ENCODE measurements at regions not wholly inside any gene's neighbourhood (a gene's known extent, or its start where the extent isn't known, plus 50 kb on each side); places are given as distances from the start of the nearest gene placed in this dataset.

- TF ChIP-seq CTCF (IDR thresholded peaks at IDR 0.05; ENCODE audit: low read length) (no peak), EZH2phosphoT487 (IDR thresholded peaks at IDR 0.05; ENCODE audit: low read length) (no peak), EZH2 (optimal IDR thresholded peaks at IDR 0.05; ENCODE audit: low read depth, low read length) (no peak)
- no peaks in the 10 kb centered on the region for H3K9me3 ChIP-seq (replicated peaks; ENCODE audit: insufficient read depth, low read length)
- H3K9ac ChIP-seq (ENCODE audit: low read length), result no peak overlapping the region
- no peaks in the 10 kb centered on the region for H4K20me1 ChIP-seq (ENCODE audit: insufficient read depth, low read length)
- no peak overlapping the region for H3K4me3 ChIP-seq (ENCODE audit: low read length)
- H3K36me3 ChIP-seq (replicated peaks; ENCODE audit: insufficient read depth, low read length), result no peaks in the 10 kb centered on the region
- no peak for DNase-seq
- no peaks in the 10 kb centered on the region for H3K27me3 ChIP-seq (replicated peaks; ENCODE audit: insufficient read depth, low read length)
- no peaks in the 10 kb centered on the region for H3K9me2 ChIP-seq (replicated peaks; ENCODE audit: insufficient read depth, low read length)
- H3K4me1 ChIP-seq (ENCODE audit: low read length), result no peaks in the 10 kb centered on the region
- no peak overlapping the region for H3K27ac ChIP-seq (ENCODE audit: low read length)
- H3K79me2 ChIP-seq (ENCODE audit: low read length), result no peaks in the 10 kb centered on the region
- no peaks in the 10 kb centered on the region for H3F3A ChIP-seq (ENCODE audit: insufficient read depth, low read length)
- H2AFZ ChIP-seq (ENCODE audit: low read length), result no peak overlapping the region
- no peak overlapping the region for H3K4me2 ChIP-seq (ENCODE audit: low read depth, low read length)
Measured at GRCh38 chr15:95121191-95121590, 889.8 kb downstream of the MCTP2 start.

- Histone ChIP-seq H3F3A (ENCODE audit: insufficient read depth, low read length) (no peaks in the 10 kb centered on the region), H3K27me3 (replicated peaks; ENCODE audit: insufficient read depth, low read length) (no peaks in the 10 kb centered on the region), H3K4me3 (ENCODE audit: low read length) (no peak overlapping the region), H3K9ac (ENCODE audit: low read length) (no peak overlapping the region), H3K4me1 (ENCODE audit: low read length) (no peaks in the 10 kb centered on the region), H2AFZ (ENCODE audit: low read length) (no peak overlapping the region), H4K20me1 (ENCODE audit: insufficient read depth, low read length) (no peaks in the 10 kb centered on the region), H3K36me3 (replicated peaks; ENCODE audit: insufficient read depth, low read length) (no peaks in the 10 kb centered on the region), H3K27ac (ENCODE audit: low read length) (no peak overlapping the region), H3K9me2 (replicated peaks; ENCODE audit: insufficient read depth, low read length) (no peaks in the 10 kb centered on the region), H3K79me2 (ENCODE audit: low read length) (no peaks in the 10 kb centered on the region), H3K9me3 (replicated peaks; ENCODE audit: insufficient read depth, low read length) (no peaks in the 10 kb centered on the region), H3K4me2 (ENCODE audit: low read depth, low read length) (no peak overlapping the region)
- DNase-seq, result no peak
- TF ChIP-seq CTCF (IDR thresholded peaks at IDR 0.05; ENCODE audit: low read length) (no peak), EZH2 (optimal IDR thresholded peaks at IDR 0.05; ENCODE audit: low read depth, low read length) (no peak), EZH2phosphoT487 (IDR thresholded peaks at IDR 0.05; ENCODE audit: low read length) (no peak)
Measured at GRCh38 chr15:95125803-95126202, 894.4 kb downstream of the MCTP2 start.

- Histone ChIP-seq H3K79me2 (ENCODE audit: low read length) (no peaks in the 10 kb centered on the region), H3K9me2 (replicated peaks; ENCODE audit: insufficient read depth, low read length) (no peaks in the 10 kb centered on the region), H3K4me3 (ENCODE audit: low read length) (no peak overlapping the region), H4K20me1 (ENCODE audit: insufficient read depth, low read length) (no peaks in the 10 kb centered on the region), H3F3A (ENCODE audit: insufficient read depth, low read length) (no peaks in the 10 kb centered on the region), H3K36me3 (replicated peaks; ENCODE audit: insufficient read depth, low read length) (no peaks in the 10 kb centered on the region), H3K27me3 (replicated peaks; ENCODE audit: insufficient read depth, low read length) (no peaks in the 10 kb centered on the region), H3K4me2 (ENCODE audit: low read depth, low read length) (no peak overlapping the region), H3K9me3 (replicated peaks; ENCODE audit: insufficient read depth, low read length) (no peaks in the 10 kb centered on the region), H3K9ac (ENCODE audit: low read length) (no peak overlapping the region), H3K27ac (ENCODE audit: low read length) (no peak overlapping the region), H2AFZ (ENCODE audit: low read length) (no peak overlapping the region), H3K4me1 (ENCODE audit: low read length) (no peaks in the 10 kb centered on the region)
- DNase-seq, result no peak
- TF ChIP-seq EZH2phosphoT487 (IDR thresholded peaks at IDR 0.05; ENCODE audit: low read length), result no peak
- no peak for TF ChIP-seq EZH2 (optimal IDR thresholded peaks at IDR 0.05; ENCODE audit: low read depth, low read length)
- TF ChIP-seq CTCF (IDR thresholded peaks at IDR 0.05; ENCODE audit: low read length), result no peak
Measured at GRCh38 chr15:95127356-95127755, 896.0 kb downstream of the MCTP2 start.

Measured in MM.1S (cell line).